Cardiac fibroblast (primary cell): ENCODE measurements at regions not wholly inside any gene's neighbourhood (a gene's known extent, or its start where the extent isn't known, plus 50 kb on each side); places are given as distances from the start of the nearest gene placed in this dataset.

Experiments
- DNase-seq, 2 donors: peaks; one replicate each; pipeline versions ENCODE4 v3.0.0 to v3.0.0-alpha.2; 2010; ENCODE audit warnings: low read depth in 2 of 2
- H3K4me3 ChIP-seq, 2 donors: replicated peaks in 1 of 2; 1 replicate in 1 of 2; 2 replicates in 1 of 2; pipeline ENCODE4 v1.5.1; 2011; ENCODE audit warnings: low read depth in 2 of 2, low read length in 2 of 2, mild to moderate bottlenecking in 2 of 2, moderate library complexity in 1 of 2
- TF ChIP-seq, protein P1 (sequence below): IDR thresholded peaks from one replicate; pipeline ENCODE4 v1.5.1; 2011; ENCODE audit warnings: low read depth, mild to moderate bottlenecking, low read length, inconsistent platforms

DNA sequence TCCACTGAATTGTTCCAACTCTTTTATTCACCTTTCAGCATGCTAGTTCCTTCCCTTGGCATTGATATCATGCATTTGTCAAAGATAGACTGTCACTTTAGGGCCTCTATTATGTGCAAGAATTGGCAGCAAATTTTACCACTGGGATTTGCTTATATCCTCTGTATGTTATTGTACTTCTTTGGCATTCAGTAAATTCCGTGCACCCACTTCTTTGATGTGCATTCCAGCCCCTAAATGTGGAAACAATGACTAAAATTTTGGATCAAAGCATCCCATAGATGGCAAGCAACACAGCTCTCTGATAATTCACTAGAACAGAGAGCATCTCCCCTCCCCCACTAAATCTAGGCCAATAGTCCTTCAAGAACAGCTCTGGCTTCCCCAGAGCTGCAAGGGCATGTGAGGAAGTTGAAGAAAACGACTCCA is 399.0 kb upstream of the HNRNPA3 start:
- no peak overlapping the region for H3K4me3 ChIP-seq
- TF ChIP-seq, protein P1, sequence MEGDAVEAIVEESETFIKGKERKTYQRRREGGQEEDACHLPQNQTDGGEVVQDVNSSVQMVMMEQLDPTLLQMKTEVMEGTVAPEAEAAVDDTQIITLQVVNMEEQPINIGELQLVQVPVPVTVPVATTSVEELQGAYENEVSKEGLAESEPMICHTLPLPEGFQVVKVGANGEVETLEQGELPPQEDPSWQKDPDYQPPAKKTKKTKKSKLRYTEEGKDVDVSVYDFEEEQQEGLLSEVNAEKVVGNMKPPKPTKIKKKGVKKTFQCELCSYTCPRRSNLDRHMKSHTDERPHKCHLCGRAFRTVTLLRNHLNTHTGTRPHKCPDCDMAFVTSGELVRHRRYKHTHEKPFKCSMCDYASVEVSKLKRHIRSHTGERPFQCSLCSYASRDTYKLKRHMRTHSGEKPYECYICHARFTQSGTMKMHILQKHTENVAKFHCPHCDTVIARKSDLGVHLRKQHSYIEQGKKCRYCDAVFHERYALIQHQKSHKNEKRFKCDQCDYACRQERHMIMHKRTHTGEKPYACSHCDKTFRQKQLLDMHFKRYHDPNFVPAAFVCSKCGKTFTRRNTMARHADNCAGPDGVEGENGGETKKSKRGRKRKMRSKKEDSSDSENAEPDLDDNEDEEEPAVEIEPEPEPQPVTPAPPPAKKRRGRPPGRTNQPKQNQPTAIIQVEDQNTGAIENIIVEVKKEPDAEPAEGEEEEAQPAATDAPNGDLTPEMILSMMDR: no peak
- DNase-seq: no peak

GRCh38 chr2:176814274-176814673 is 398.3 kb upstream of the HNRNPA3 start:
- TF ChIP-seq, protein P1: no peak
- DNase-seq: no peak

DNA sequence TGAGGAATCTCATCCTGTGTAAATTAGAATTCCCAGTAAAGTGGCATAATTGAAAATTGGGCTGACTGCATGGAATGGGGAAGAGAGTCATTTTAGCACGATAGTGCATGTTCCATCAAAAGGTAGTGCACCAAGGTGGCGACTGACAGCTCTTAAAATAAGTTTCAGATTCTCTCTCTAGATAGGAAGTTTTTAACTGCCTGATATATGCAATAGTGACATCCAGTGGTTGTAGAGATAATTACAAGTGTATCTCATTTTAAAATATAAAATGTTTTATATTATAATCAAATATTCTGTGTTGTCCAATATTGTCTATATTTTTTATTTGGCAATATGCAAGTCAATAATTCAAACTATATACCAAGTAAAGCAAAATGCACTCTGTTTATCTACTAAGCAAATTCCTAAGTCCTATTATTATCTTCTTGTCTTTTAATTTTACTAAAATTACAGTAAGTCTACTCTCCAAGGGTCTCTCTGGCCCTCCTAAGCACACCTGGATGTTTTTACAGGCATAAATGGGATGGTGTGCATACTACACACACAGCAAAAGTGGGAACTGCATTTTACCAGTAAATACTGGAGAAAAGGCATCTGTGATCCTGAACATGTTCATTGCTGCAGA is 397.7 kb upstream of the HNRNPA3 start:
- no peak overlapping the region for H3K4me3 ChIP-seq
- peak; percentile 23 to 34 for DNase-seq
- TF ChIP-seq, protein P1: peak; percentile 31

More at GRCh38 chr2:176814274-176814673, 398.3 kb upstream of the HNRNPA3 start:
- no peak overlapping the region for H3K4me3 ChIP-seq

DNA sequence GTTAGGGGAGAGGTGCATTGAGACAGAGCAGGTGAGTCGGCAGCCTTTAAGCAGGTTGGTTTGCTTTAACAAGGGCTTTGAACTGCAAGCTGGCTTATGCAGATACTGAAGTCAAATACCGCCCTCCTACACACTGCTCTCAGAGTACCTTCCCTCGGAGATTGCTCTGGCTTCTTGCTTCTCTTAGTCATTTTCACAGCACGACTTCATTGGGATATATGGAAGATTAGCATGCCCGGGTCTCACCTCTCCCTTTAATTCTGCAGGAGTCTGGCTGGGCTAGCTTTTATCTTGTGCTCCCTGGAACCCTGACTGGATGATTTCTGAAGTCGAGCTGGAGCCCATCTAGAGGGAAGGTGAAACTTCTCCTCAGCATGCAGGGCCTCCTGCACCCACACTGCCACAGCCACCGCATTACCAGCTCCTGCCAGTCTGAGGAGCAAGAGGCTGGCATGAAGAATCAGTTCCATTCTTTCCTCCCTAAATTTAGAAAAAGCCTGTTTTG is 395.5 kb upstream of the HNRNPA3 start:
- DNase-seq: no peak
- TF ChIP-seq, protein P1: peak; percentile 1
- no peak overlapping the region for H3K4me3 ChIP-seq

DNA sequence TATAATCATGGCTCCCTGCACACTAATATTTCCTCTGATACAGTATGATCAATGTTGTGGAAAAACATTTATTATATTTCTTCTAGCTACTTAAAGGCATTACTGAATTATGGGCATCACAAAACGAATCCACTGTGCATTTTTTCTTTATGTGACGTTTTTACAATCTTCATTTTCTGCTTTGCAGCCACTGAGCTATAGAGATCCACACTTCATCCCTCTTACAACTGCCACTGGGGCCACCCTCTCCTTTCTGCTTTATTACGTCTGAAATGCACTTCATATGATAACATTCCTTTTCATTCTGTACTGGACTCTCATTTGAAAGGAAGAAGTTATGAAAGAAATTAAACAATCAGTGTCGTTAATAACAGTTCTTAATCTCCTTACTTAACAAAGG is 394.5 kb upstream of the HNRNPA3 start:
- no peak for DNase-seq
- TF ChIP-seq, protein P1: no peak
- no peak overlapping the region for H3K4me3 ChIP-seq

GRCh38 chr2:176818617-176819016 is 394.0 kb upstream of the HNRNPA3 start:
- no peak for DNase-seq
- TF ChIP-seq, protein P1: no peak

DNA sequence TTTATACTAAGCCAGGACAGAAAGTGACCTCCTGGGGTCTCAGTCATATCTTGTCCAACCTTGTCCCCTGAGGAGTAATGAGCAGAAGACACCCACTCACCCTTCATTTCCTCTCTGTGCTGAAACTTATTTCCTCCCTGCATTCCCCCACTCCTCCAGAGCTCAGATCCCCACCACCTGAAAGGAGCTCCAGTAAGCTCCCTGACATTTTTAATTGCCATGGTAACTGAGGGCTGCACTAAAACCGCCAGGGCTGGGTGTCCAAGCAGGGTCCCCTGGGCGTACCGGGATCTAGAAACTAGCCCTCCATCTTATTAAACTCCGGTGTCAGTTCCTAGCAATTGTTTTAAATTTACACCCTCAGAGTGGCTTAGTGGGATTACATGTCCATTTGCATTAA is 393.3 kb upstream of the HNRNPA3 start:
- no peak overlapping the region for H3K4me3 ChIP-seq
- TF ChIP-seq, protein P1: no peak
- DNase-seq: no peak

More at GRCh38 chr2:176818617-176819016, 394.0 kb upstream of the HNRNPA3 start:
- no peak overlapping the region for H3K4me3 ChIP-seq
